Calu3 (cell line): ENCODE measurements at regions not wholly inside any gene's neighbourhood (a gene's known extent, or its start where the extent isn't known, plus 50 kb on each side); places are given as distances from the start of the nearest gene placed in this dataset.
"Not testable (repeated sequence)": the region's sequence is repeated elsewhere in the genome, so short reads cannot be mapped to it uniquely, and the experiment has no call there.

Source experiments
- BruUV-seq: library from RNA; stranded (reverse); fragments of 400-500 nt; replicated peaks from 2 replicates; lab custom pipeline; 2021; lab: Mats Ljungman, UMichigan
- CTCF ChIA-PET: fragments of 300-600 bp; sonication (Branson Sonifier 250); formaldehyde crosslinking; loops from one replicate; lab custom pipeline; 2022; ENCODE audit warnings: antibody characterized with exemption; lab: Charles Lee
- DNase-seq: peaks from one replicate; pipeline ENCODE4 v3.0.0; 2022
- H3K27ac Mint-ChIP-seq: one replicate; pipeline ENCODE4 v1.8.0; 2022; ENCODE audit warnings: mixed read lengths; ENCODE audit not compliant: unreplicated experiment
- H3K27me3 Mint-ChIP-seq: one replicate; pipeline ENCODE4 v1.8.0; 2022; ENCODE audit warnings: mixed read lengths; ENCODE audit not compliant: unreplicated experiment
- H3K36me3 Mint-ChIP-seq: one replicate; pipeline ENCODE4 v1.8.0; 2022; ENCODE audit warnings: mild to moderate bottlenecking, moderate library complexity, mixed read lengths; ENCODE audit not compliant: insufficient read depth, unreplicated experiment
- H3K4me1 Mint-ChIP-seq: one replicate; pipeline ENCODE4 v1.8.0; 2022; ENCODE audit warnings: mild to moderate bottlenecking, low read depth, mixed read lengths; ENCODE audit not compliant: unreplicated experiment
- H3K4me3 Mint-ChIP-seq: one replicate; pipeline ENCODE4 v1.8.0; 2022; ENCODE audit warnings: mild to moderate bottlenecking, low read depth, moderate library complexity, mixed read lengths; ENCODE audit not compliant: unreplicated experiment
- H3K9me3 Mint-ChIP-seq: one replicate; pipeline ENCODE4 v1.8.0; 2022; ENCODE audit warnings: low read depth, mixed read lengths; ENCODE audit not compliant: unreplicated experiment
- CTCF ChIP-seq: fragments of 200-600 bp; IDR thresholded peaks from one replicate; pipeline ENCODE4 v1.8.0; 2022; ENCODE audit warnings: antibody characterized with exemption; ENCODE audit not compliant: unreplicated experiment
- intact Hi-C: fragments of 100-400 bp; cut with micrococcal nuclease; formaldehyde crosslinking; loops from one replicate; pipeline ENCODE4 v1.10.0; 2022; ENCODE audit not compliant: unreplicated experiment

- Mint-ChIP-seq H3K27ac (no peak overlapping the region), H3K27me3 (peaks cover 35% of the 10 kb centered on the region), H3K4me1 (no peaks in the 10 kb centered on the region), H3K9me3 (no peaks in the 10 kb centered on the region), H3K4me3 (no peak overlapping the region), H3K36me3 (no peaks in the 10 kb centered on the region)
- intact Hi-C loops: no loop called here
- DNase-seq: no peak
- no peak for TF ChIP-seq CTCF
- CTCF ChIA-PET: no interaction called here
- no TSS peak for BruUV-seq
These were observed 81.6 kb upstream of the KCNE2 start for GRCh38 chr21:34282223-34282622.

GRCh38 chr21:34284666-34285065, 79.1 kb upstream of the KCNE2 start:
- H3K9me3 Mint-ChIP-seq: peaks cover 6% of the 10 kb centered on the region
- intact Hi-C loops: no loop called here
- TF ChIP-seq CTCF: no peak
- no peaks in the 10 kb centered on the region for H3K36me3 Mint-ChIP-seq
- no peak overlapping the region for H3K4me3 Mint-ChIP-seq
- H3K4me1 Mint-ChIP-seq: no peaks in the 10 kb centered on the region
- CTCF ChIA-PET: no interaction called here
- DNase-seq: no peak
- H3K27ac Mint-ChIP-seq: no peak overlapping the region
- H3K27me3 Mint-ChIP-seq: peaks cover 48% of the 10 kb centered on the region
- no TSS peak for BruUV-seq

GRCh38 chr21:34288042-34288441, 75.8 kb upstream of the KCNE2 start:
- H3K9me3 Mint-ChIP-seq, H3K4me1 Mint-ChIP-seq, H3K27ac Mint-ChIP-seq, CTCF ChIA-PET, DNase-seq, intact Hi-C loops, H3K4me3 Mint-ChIP-seq, BruUV-seq, H3K36me3 Mint-ChIP-seq: not testable (repeated sequence)
- peaks cover 70% of the 10 kb centered on the region for H3K27me3 Mint-ChIP-seq

- intact Hi-C loops: no loop called here
- Mint-ChIP-seq H3K27ac (no peak overlapping the region), H3K36me3 (no peaks in the 10 kb centered on the region), H3K9me3 (peaks cover 6% of the 10 kb centered on the region), H3K4me1 (no peaks in the 10 kb centered on the region), H3K27me3 (peaks cover 63% of the 10 kb centered on the region), H3K4me3 (no peak overlapping the region)
- TF ChIP-seq CTCF: no peak
- no TSS peak for BruUV-seq
- no peak for DNase-seq
- CTCF ChIA-PET: no interaction called here
These were observed 74.0 kb upstream of the KCNE2 start for GRCh38 chr21:34289856-34290255.

GRCh38 chr21:34296878-34297277, 66.9 kb upstream of the KCNE2 start:
- H3K27me3 Mint-ChIP-seq: peaks cover 66% of the 10 kb centered on the region
- CTCF ChIA-PET: no interaction called here
- TF ChIP-seq CTCF: no peak
- DNase-seq: no peak
- H3K27ac Mint-ChIP-seq: no peak overlapping the region
- no peaks in the 10 kb centered on the region for H3K36me3 Mint-ChIP-seq
- H3K4me3 Mint-ChIP-seq: no peak overlapping the region
- intact Hi-C loops: no loop called here
- no TSS peak for BruUV-seq
- H3K9me3 Mint-ChIP-seq: no peaks in the 10 kb centered on the region
- no peaks in the 10 kb centered on the region for H3K4me1 Mint-ChIP-seq
